ENCODE measurements at regions not wholly inside any gene's neighbourhood (a gene's known extent, or its start where the extent isn't known, plus 50 kb on each side); places are given as distances from the start of the nearest gene placed in this dataset.

GRCh38 chr3:103698646-103699045 is 1263.8 kb downstream of the ZPLD1 start:
- TF ChIP-seq CTCF (IDR thresholded peaks at IDR 0.05; ENCODE audit: extremely low read depth, missing control alignments) = no peak
- no peak for DNase-seq (ENCODE audit: low spot score)

GRCh38 chr3:103699228-103699627 is 1264.4 kb downstream of the ZPLD1 start:
- TF ChIP-seq CTCF (IDR thresholded peaks at IDR 0.05; ENCODE audit: extremely low read depth, missing control alignments) = no peak
- no peak for DNase-seq (ENCODE audit: low spot score)

DNA sequence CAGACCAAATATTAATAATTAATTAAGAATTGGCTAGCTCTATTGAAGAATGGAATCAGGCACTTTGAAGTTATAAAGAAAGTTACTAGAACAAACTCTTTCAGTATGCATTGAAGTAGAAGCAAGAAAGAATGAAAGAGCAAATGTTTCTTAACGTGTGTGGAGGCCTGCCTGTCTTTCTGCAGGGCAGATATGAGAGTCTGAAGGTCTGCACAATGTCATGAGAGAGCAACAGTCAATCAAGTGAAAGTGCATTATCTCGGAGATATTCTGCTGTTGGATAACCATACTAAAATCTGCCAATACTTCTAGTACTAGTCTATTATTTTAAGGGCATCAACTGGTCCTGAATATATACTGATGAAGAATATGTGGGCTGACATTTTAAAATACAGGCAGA is 1270.8 kb downstream of the ZPLD1 start:
- no peak for TF ChIP-seq CTCF (IDR thresholded peaks at IDR 0.05; ENCODE audit: extremely low read depth, missing control alignments)
- DNase-seq (ENCODE audit: low spot score) = no peak

GRCh38 chr3:103706671-103707070 is 1271.9 kb downstream of the ZPLD1 start:
- no peak for DNase-seq (ENCODE audit: low spot score)
- TF ChIP-seq CTCF (IDR thresholded peaks at IDR 0.05; ENCODE audit: extremely low read depth, missing control alignments) = no peak

- no peak for DNase-seq (ENCODE audit: low spot score)
- TF ChIP-seq CTCF (IDR thresholded peaks at IDR 0.05; ENCODE audit: extremely low read depth, missing control alignments) = no peak
Measured at GRCh38 chr3:103711670-103712069, 1276.9 kb downstream of the ZPLD1 start.

- DNase-seq (ENCODE audit: low spot score) = no peak
- no peak for TF ChIP-seq CTCF (IDR thresholded peaks at IDR 0.05; ENCODE audit: extremely low read depth, missing control alignments)
Measured at GRCh38 chr3:103712320-103713008, 1277.6 kb downstream of the ZPLD1 start.

DNA sequence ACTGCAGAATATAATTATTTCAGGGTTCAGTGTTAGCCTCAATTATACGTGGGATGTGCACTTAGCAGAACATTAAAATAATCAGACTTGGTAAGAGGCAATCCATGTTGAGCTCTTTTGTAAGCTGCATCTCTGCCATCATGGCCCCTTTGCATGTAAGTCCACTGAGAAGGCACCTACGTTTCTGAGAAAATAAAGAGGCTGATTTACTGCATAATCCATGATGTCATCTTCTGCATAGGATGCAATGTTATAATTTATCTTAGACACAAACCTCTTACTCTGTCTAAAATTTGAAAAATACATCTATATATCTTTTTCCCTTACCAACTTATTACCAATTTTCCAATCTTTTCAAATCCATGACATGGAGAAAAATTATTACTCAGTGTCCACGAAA is 1294.7 kb downstream of the ZPLD1 start:
- DNase-seq (ENCODE audit: low spot score) = no peak
- no peak for TF ChIP-seq CTCF (IDR thresholded peaks at IDR 0.05; ENCODE audit: extremely low read depth, missing control alignments)

All from GM20000 (cell line).